ENCODE measurements at regions not wholly inside any gene's neighbourhood (a gene's known extent, or its start where the extent isn't known, plus 50 kb on each side); places are given as distances from the start of the nearest gene placed in this dataset.

DNA sequence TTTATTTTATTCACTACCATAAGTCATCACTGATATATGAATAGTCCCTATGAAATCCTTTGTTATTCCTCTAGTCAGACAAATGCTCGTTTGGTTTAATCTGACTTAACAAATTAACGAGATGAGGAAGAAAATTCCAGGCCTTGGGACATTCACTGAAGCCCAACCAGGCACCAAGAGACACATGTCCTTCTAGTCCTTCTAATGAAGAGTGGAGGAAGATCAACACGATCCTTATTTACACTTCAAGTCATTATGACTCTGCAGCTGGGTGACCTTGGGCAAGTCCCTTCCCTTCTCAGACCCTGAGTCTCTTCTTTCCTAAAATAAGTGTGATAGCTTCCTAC is 117.5 kb downstream of the CEBPB start:
- Mint-ChIP-seq H3K27me3 (peaks cover 4% of the 10 kb centered on the region), H3K4me1 (no peaks in the 10 kb centered on the region), H3K27ac (no peak overlapping the region)

GRCh38 chr20:50308513-50309279 is 118.1 kb downstream of the CEBPB start:
- Mint-ChIP-seq H3K4me1 (no peaks in the 10 kb centered on the region), H3K9me3 (no peaks in the 10 kb centered on the region), H3K27me3 (peaks cover 5% of the 10 kb centered on the region), H3K27ac (no peak overlapping the region), H3K36me3 (no peaks in the 10 kb centered on the region), H3K4me3 (no peak overlapping the region)
- DNase-seq = no peak

More for the DNA sequence above, 117.5 kb downstream of the CEBPB start:
- Mint-ChIP-seq H3K4me3 (no peak overlapping the region), H3K36me3 (no peaks in the 10 kb centered on the region), H3K9me3 (no peaks in the 10 kb centered on the region)
- DNase-seq = no peak

- Mint-ChIP-seq H3K4me3 (no peak overlapping the region), H3K27ac (no peak overlapping the region), H3K9me3 (no peaks in the 10 kb centered on the region), H3K36me3 (no peaks in the 10 kb centered on the region), H3K27me3 (peaks cover 5% of the 10 kb centered on the region), H3K4me1 (no peaks in the 10 kb centered on the region)
- no peak for DNase-seq
Observed at GRCh38 chr20:50309280-50309763, 118.7 kb downstream of the CEBPB start.

DNA sequence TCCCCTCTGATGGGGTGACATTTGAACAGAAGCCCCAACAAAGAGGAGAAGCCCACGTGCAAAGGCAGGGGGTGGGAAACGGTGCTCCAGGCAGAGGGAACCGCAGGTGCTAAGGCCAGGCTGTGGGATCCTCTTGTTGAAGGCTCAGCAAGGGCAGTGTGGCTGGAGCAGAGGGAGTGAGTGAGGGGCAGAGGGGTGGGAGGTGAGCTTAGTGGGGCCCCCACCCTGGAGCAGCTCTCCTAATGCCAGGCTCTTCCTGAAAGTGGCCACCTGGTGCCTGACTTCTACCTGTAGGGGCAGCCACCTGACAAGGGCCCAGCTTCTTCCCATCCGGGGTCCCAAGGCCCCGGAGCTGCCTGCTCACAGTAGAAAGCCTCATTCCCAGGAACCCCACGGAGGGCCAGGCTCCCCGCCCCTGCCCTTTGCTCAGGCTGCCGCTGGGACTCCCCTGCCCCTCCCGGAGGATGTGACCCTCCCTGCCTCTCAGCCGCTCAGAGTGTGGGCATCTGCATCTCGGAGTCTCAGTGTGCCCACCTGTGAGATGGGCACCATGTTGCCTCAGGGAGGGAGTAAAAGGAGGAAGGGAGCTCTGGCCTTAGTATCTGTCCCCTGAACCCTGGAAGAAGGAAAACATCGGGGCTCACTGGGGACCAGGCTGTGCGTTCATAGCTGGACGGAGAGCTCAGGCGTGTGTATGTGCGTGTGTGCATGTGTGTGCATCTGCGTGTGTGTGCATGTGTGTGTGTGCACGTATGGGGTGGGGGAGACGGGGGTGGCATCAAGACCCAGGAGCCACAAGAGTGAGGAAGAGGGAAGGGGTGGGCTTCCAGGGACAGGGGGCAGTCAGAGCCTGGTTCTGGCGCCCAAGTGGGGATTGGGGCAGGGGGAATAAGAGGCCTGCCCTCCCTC is 119.4 kb downstream of the CEBPB start:
- Mint-ChIP-seq H3K9me3 (no peaks in the 10 kb centered on the region), H3K36me3 (no peaks in the 10 kb centered on the region), H3K27me3 (peaks cover 6% of the 10 kb centered on the region), H3K4me1 (no peaks in the 10 kb centered on the region), H3K4me3 (no peak overlapping the region), H3K27ac (no peak overlapping the region)
- no peak for DNase-seq

GRCh38 chr20:50310673-50311051 is 120.0 kb downstream of the CEBPB start:
- Mint-ChIP-seq H3K9me3 (no peaks in the 10 kb centered on the region), H3K4me3 (no peak overlapping the region), H3K4me1 (no peaks in the 10 kb centered on the region), H3K36me3 (no peaks in the 10 kb centered on the region), H3K27ac (no peak overlapping the region), H3K27me3 (peaks cover 11% of the 10 kb centered on the region)
- no peak for DNase-seq

DNA sequence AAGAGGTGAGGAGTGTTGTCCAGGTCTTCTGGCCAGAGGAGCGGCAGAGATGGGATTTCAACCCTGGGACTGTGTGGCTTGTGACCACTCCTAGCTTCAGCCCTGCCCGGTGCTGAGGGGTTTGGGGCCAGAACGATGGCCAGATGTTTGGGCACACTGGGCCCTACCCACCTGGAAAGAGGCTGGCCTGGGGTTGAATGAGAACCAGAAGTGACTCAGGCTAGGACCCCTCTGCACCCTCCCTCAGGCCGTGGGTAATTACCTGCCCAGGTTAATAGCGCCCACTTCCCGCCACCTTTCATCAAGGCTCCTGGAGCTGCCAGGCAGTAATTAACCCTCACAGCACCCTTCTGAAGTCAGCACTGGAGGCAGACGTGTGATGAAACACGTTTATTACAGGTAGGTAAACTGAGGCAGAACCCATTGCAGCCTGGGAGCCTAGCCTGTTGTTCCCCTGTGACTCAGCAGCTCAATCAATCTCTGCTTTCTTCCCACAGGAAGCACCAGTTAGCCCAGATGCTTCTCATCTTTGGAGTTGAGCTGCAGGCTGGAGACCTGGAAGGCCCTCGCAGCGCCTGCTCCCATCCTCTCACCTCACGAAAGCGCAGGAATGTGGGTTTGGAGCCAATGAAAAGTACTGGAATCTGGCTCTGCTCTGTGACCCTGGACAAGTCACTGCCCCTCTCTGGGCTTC is 120.8 kb downstream of the CEBPB start:
- H3K9me3 Mint-ChIP-seq = no peaks in the 10 kb centered on the region
- no peak for DNase-seq
- no peaks in the 10 kb centered on the region for H3K36me3 Mint-ChIP-seq
- H3K4me1 Mint-ChIP-seq = no peaks in the 10 kb centered on the region
- H3K27ac Mint-ChIP-seq = no peak overlapping the region
- H3K27me3 Mint-ChIP-seq = peaks cover 17% of the 10 kb centered on the region
- no peak overlapping the region for H3K4me3 Mint-ChIP-seq

DNA sequence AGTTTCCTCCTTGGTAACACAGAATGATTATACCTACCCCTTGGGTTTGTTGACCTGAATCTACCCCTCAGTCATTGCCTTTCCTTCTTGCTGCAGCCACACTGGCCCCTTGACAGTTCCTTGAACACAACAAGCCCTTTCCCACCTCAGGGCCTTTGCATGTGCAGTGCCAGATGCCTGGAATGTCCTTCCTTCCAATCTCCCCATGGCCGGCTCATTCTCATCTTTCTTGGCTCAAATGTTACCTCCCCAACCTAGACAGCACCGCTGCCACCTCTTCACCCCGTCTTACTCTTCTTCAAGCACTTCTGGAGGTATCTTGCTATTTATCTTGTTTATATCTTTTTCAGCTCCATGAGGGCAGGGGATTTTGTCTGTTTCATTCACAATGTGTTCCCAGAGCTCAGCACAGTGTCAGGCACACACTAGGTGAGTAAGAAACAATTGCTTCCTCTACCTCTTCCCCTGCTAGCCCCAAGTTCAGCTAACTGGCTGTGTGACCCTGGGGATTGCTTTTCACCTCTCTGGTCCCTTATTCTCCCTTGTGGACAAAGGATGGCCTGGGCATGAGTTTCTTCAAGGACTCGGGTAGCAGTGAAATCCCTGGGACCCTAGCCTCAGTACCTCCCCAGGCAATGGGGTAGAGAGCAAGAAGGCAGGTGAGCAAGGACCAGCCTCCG is 121.5 kb downstream of the CEBPB start:
- DNase-seq = no peak
- Mint-ChIP-seq H3K9me3 (no peaks in the 10 kb centered on the region), H3K4me1 (no peaks in the 10 kb centered on the region), H3K27me3 (peaks cover 21% of the 10 kb centered on the region), H3K36me3 (no peaks in the 10 kb centered on the region), H3K4me3 (no peak overlapping the region), H3K27ac (no peak overlapping the region)

DNA sequence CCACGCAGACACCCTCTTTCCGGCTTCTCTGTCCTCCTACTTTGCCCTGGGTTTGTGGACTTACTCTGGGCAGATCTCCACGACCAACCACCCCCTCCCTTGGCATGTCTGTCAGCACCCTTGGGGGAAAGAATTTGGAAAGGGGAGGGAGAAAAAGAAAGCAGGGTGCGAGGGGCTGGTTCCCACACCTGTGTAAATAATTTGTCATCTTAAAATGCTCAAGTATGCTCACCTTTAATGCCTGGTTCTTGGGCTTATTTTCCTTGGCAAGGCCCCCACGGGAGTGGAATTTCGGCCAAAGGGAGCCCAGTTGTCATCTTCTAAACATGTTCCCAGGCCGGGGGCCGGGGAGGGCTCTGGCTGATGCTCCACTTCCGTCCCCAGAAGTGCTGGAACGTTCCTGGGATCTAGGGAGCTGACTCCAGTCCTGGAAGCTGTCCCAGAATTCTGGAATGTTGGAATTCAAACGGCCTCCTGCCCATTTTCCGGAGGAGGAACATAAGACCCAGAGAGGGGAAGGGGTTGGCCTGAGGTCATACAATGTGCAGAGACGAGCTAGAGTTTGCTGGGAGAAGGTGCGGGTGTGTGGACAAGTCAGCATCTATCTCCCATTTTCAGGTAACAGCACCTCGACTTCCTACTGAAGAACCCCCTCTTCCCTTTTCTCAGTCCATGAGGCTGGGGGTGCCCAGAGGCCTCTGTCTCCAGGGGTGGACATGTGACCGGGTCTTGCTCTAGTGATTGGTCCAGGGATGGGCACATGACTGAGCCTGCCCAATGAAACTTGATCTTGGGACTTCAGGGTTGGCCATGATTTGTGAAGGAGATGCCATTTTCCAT is 122.3 kb downstream of the CEBPB start:
- Mint-ChIP-seq H3K4me1 (no peaks in the 10 kb centered on the region), H3K9me3 (no peaks in the 10 kb centered on the region), H3K27me3 (peaks cover 21% of the 10 kb centered on the region), H3K4me3 (no peak overlapping the region), H3K36me3 (no peaks in the 10 kb centered on the region), H3K27ac (no peak overlapping the region)
- no peak for DNase-seq

DNA sequence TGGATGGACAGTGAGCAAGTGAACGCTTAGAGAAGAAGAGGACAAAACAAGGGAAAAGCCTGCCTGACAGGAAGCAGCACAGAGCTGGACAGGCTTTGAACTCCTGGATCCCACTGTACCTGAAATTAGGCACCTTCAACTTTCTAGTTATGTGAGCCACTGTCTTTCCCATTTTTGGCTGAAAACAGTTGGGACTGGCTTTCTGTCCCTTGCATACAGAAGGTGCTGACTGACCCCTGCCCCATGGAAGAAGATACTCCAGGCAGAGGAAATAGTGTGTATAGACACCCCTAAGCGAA is 122.8 kb downstream of the CEBPB start:
- peaks cover 21% of the 10 kb centered on the region for H3K27me3 Mint-ChIP-seq
- H3K4me1 Mint-ChIP-seq = peaks cover under 1% of the 10 kb centered on the region
- no peak overlapping the region for H3K4me3 Mint-ChIP-seq
- no peak overlapping the region for H3K27ac Mint-ChIP-seq
- H3K9me3 Mint-ChIP-seq = no peaks in the 10 kb centered on the region
- DNase-seq = no peak
- H3K36me3 Mint-ChIP-seq = no peaks in the 10 kb centered on the region

DNA sequence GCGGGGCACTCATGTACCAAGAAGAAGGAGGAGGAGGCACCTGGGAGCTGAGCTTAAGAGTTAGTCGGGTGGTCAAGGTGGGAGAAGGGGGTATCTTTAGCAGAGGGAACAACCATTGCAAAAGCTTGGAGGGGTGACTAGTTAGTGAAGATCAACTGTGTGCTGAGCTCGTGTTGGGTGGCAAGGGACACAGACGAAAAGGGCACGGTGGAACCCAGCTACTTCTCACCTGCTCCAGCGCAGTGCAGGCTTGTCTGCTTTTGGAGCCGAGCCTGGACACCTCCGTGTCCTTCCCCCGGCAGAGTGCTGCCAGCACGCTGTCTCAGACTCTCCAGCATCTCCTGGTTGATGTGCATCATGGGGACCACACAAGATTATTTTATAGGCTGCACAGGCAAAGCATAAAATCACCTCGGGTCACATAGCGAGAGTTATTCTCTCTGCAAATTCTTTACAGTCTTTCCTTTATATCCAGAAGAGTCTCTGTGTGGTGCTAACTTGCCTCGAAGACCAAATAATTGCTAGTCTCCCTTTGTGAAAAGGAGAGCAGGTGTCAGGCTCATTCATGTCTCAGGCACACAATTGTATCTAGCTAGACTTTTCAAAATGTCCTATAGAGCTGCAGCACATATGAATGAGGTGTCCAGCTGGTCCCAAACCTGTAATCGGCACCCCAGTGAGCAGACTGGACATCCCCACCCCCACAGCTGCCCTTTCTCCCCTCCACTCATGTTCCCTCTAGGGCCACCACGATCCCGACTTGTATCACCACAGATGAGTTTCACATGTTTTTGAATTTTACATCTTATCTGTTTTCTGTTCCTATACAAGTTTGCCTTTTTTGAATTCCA is 123.4 kb downstream of the CEBPB start:
- Mint-ChIP-seq H3K9me3 (no peaks in the 10 kb centered on the region), H3K36me3 (no peaks in the 10 kb centered on the region), H3K27ac (no peak overlapping the region), H3K27me3 (peaks cover 21% of the 10 kb centered on the region), H3K4me1 (peaks cover 6% of the 10 kb centered on the region), H3K4me3 (no peak overlapping the region)
- no peak for DNase-seq

GRCh38 chr20:50314678-50315335 is 124.2 kb downstream of the CEBPB start:
- H3K27ac Mint-ChIP-seq = no peak overlapping the region
- no peak for DNase-seq
- H3K9me3 Mint-ChIP-seq = no peaks in the 10 kb centered on the region
- peaks cover 21% of the 10 kb centered on the region for H3K27me3 Mint-ChIP-seq
- H3K4me1 Mint-ChIP-seq = peaks cover 6% of the 10 kb centered on the region
- H3K36me3 Mint-ChIP-seq = no peaks in the 10 kb centered on the region
- H3K4me3 Mint-ChIP-seq = no peak overlapping the region

GRCh38 chr20:50315586-50316551 is 125.2 kb downstream of the CEBPB start:
- Mint-ChIP-seq H3K4me3 (no peak overlapping the region), H3K4me1 (peaks cover 6% of the 10 kb centered on the region), H3K36me3 (no peaks in the 10 kb centered on the region), H3K9me3 (no peaks in the 10 kb centered on the region), H3K27ac (no peak overlapping the region), H3K27me3 (peaks cover 26% of the 10 kb centered on the region)
- DNase-seq = no peak
